Mesenchymal stem cell (in vitro differentiated cells and primary cell): ENCODE measurements at regions not wholly inside any gene's neighbourhood (a gene's known extent, or its start where the extent isn't known, plus 50 kb on each side); places are given as distances from the start of the nearest gene placed in this dataset.

Experiments
- DNase-seq: peaks from one replicate; pipeline ENCODE4 v3.0.0-alpha.2; 2013
- H2AFZ ChIP-seq: one replicate; pipeline ENCODE4 v1.6.1; 2013; ENCODE audit warnings: low read depth, mild to moderate bottlenecking, control low read depth, inconsistent platforms, low read length, moderate library complexity
- H2AK5ac ChIP-seq: 2 replicates; pipeline ENCODE4 v1.6.1; 2013; ENCODE audit warnings: low read length, moderate library complexity, mild to moderate bottlenecking, inconsistent platforms; ENCODE audit not compliant: severe bottlenecking
- H2BK120ac ChIP-seq: one replicate; pipeline ENCODE4 v1.6.1; 2013; ENCODE audit warnings: low read depth, mild to moderate bottlenecking, inconsistent platforms, low read length, moderate library complexity
- H2BK12ac ChIP-seq, 2 experiments: one replicate each; pipeline ENCODE4 v1.6.1; 2013; ENCODE audit warnings: inconsistent platforms in 2 of 2, low read length in 2 of 2, mild to moderate bottlenecking in 2 of 2, moderate library complexity in 2 of 2, control low read depth in 1 of 2
- H2BK15ac ChIP-seq: one replicate; pipeline ENCODE4 v1.6.1; 2013; ENCODE audit warnings: mild to moderate bottlenecking, low read depth, inconsistent platforms; ENCODE audit not compliant: poor library complexity, severe bottlenecking
- H2BK5ac ChIP-seq: 2 replicates; pipeline ENCODE4 v1.6.1; 2013; ENCODE audit warnings: low read depth, mild to moderate bottlenecking, low read length, control low read depth, inconsistent platforms; ENCODE audit not compliant: poor library complexity, severe bottlenecking
- H3K14ac ChIP-seq, 2 experiments: one replicate each; pipeline ENCODE4 v1.6.1; 2013; ENCODE audit warnings: inconsistent platforms in 2 of 2, low read length in 2 of 2, control low read depth in 1 of 2, mild to moderate bottlenecking in 1 of 2, moderate library complexity in 1 of 2
- H3K18ac ChIP-seq, 2 experiments: one replicate each; pipeline ENCODE4 v1.6.1; 2013; ENCODE audit warnings: inconsistent platforms in 2 of 2, low read length in 2 of 2, control low read depth in 1 of 2, low read depth in 1 of 2, mild to moderate bottlenecking in 1 of 2
- H3K23ac ChIP-seq, 2 experiments: one replicate each; pipeline ENCODE4 v1.6.1; 2013; ENCODE audit warnings: inconsistent platforms in 2 of 2, low read length in 2 of 2, mild to moderate bottlenecking in 2 of 2, moderate library complexity in 2 of 2, control low read depth in 1 of 2
- H3K27ac ChIP-seq: 2 replicates; pipeline ENCODE4 v1.5.1; 2013; ENCODE audit warnings: mild to moderate bottlenecking, moderate library complexity, low read length, control low read depth, inconsistent platforms; ENCODE audit not compliant: poor library complexity, severe bottlenecking
- H3K27me3 ChIP-seq, 2 experiments: 2 replicates each; pipeline versions ENCODE4 v1.6.1 to v1.7.0; 2013; ENCODE audit warnings: low read length in 2 of 2, mild to moderate bottlenecking in 2 of 2, moderate library complexity in 2 of 2, control low read depth in 1 of 2, inconsistent platforms in 1 of 2; ENCODE audit not compliant: control insufficient read depth in 1 of 2, insufficient read depth in 1 of 2
- H3K36me3 ChIP-seq, 2 experiments: 2 replicates each; pipeline versions ENCODE4 v1.6.1 to v1.7.0; 2013; ENCODE audit warnings: low read length in 2 of 2, control low read depth in 1 of 2, inconsistent platforms in 1 of 2, low read depth in 1 of 2, mild to moderate bottlenecking in 1 of 2; ENCODE audit not compliant: insufficient read depth in 2 of 2, control insufficient read depth in 1 of 2
- H3K4ac ChIP-seq, 2 experiments: one replicate each; pipeline ENCODE4 v1.6.1; 2013; ENCODE audit warnings: inconsistent platforms in 2 of 2, low read length in 2 of 2, mild to moderate bottlenecking in 2 of 2, moderate library complexity in 2 of 2, control low read depth in 1 of 2, low read depth in 1 of 2
- H3K4me1 ChIP-seq: 2 replicates; pipeline ENCODE4 v1.6.1; 2013; ENCODE audit warnings: low read depth, low read length, control low read depth; ENCODE audit not compliant: control insufficient read depth, insufficient read depth
- H3K4me2 ChIP-seq: 2 replicates; pipeline ENCODE4 v1.6.1; 2013; ENCODE audit warnings: low read length, mild to moderate bottlenecking, inconsistent platforms; ENCODE audit not compliant: poor library complexity, severe bottlenecking
- H3K4me3 ChIP-seq, 2 experiments: 2 replicates each; pipeline versions ENCODE4 v1.5.1 to v1.7.0; 2013; ENCODE audit warnings: low read length in 2 of 2, mild to moderate bottlenecking in 2 of 2, control low read depth in 1 of 2, low read depth in 1 of 2; ENCODE audit not compliant: insufficient read depth in 1 of 2
- H3K79me1 ChIP-seq: replicated peaks from 2 replicates; pipeline ENCODE4 v1.6.1; 2013; ENCODE audit warnings: mild to moderate bottlenecking, control low read depth, low read length, inconsistent platforms; ENCODE audit not compliant: poor library complexity, severe bottlenecking
- H3K9ac ChIP-seq: 2 replicates; pipeline ENCODE4 v1.7.0; 2013; ENCODE audit warnings: mild to moderate bottlenecking, low read length, moderate library complexity
- H3K9me3 ChIP-seq: 2 replicates; pipeline ENCODE4 v1.7.0; 2013; ENCODE audit warnings: mild to moderate bottlenecking, low read length; ENCODE audit not compliant: control insufficient read depth
- H4K8ac ChIP-seq: one replicate; pipeline ENCODE4 v1.6.1; 2013; ENCODE audit warnings: inconsistent platforms, mild to moderate bottlenecking, low read length, moderate library complexity
- H4K91ac ChIP-seq: one replicate; pipeline ENCODE4 v1.6.1; 2013; ENCODE audit warnings: mild to moderate bottlenecking, low read length, inconsistent platforms
- WGBS: methylation state at CpG from one replicate; pipeline ENCODE4 v1.1.7; 2013; ENCODE audit warnings: mixed read lengths; 5-methylcytosine and 5-hydroxymethylcytosine counted together

DNA sequence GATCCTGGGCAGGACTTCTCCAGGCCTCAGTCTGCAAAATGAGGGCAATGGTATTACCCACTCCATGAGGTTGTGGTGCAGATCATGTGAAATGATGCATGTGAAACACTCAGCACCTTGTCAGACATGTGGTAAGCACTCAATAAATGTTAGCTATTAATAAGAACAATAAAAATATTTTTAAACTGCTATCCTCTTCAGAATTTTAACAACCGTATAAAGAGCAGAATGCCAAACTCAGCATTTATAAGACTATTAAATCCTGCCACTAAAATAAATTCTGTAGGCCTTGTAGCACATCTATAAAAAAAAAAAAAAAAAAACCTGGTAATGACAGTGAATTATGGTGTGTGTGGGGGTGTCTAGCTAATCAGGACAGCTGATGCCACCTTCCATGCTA, 213.9 kb upstream of the UMPS start:
- Histone ChIP-seq H2AK5ac (no peak overlapping the region), H4K8ac (no peak overlapping the region), H3K4me3 (no peak overlapping the region), H3K27me3 (no peaks in the 10 kb centered on the region), H2BK5ac (no peak overlapping the region), H2BK120ac (no peak overlapping the region), H3K9ac (no peak overlapping the region), H2BK12ac (no peak overlapping the region), H3K4me2 (no peak overlapping the region), H4K91ac (no peak overlapping the region), H3K27ac (no peak overlapping the region), H3K36me3 (no peaks in the 10 kb centered on the region), H2BK15ac (no peak overlapping the region), H3K14ac (no peak overlapping the region), H3K18ac (no peak overlapping the region), H3K79me1 (no peaks in the 10 kb centered on the region), H2AFZ (no peak overlapping the region), H3K4ac (no peak overlapping the region), H3K23ac (no peak overlapping the region), H3K9me3 (no peaks in the 10 kb centered on the region), H3K4me1 (peaks cover 7% of the 10 kb centered on the region)
- no CpG with 5 or more reads among the region's 1 CpG for WGBS
- no peak for DNase-seq

DNA sequence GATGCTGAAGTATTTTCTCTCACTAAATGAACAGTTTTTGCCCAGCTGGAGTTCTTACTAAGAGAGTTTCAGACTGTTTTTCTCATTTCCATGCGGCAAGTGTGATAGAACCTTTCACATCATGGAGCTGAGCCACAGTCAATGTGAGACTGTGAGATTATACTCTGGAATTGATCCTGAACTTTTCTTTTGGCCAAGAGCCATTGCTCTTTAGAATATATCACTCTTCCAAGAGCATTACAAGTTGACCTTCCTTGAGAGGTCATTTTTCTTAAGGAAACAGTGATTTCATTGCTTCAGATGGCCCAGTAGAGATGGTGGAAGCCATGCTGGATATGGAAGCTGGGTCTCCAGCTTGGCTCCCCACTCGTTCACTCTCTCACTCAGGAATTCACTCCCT, 212.9 kb upstream of the UMPS start:
- Histone ChIP-seq H2AK5ac (no peak overlapping the region), H2BK120ac (no peak overlapping the region), H3K23ac (no peak overlapping the region), H3K4me2 (no peak overlapping the region), H3K9ac (no peak overlapping the region), H3K79me1 (no peaks in the 10 kb centered on the region), H2BK15ac (no peak overlapping the region), H2AFZ (no peak overlapping the region), H3K14ac (no peak overlapping the region), H2BK5ac (no peak overlapping the region), H4K91ac (no peak overlapping the region), H4K8ac (no peak overlapping the region), H3K9me3 (no peaks in the 10 kb centered on the region), H3K4me1 (peaks cover 7% of the 10 kb centered on the region), H2BK12ac (no peak overlapping the region), H3K18ac (no peak overlapping the region), H3K27me3 (no peaks in the 10 kb centered on the region), H3K36me3 (no peaks in the 10 kb centered on the region), H3K4me3 (no peak overlapping the region), H3K27ac (no peak overlapping the region), H3K4ac (no peak overlapping the region)
- 90% methylated on average over 2 of the region's 2 CpGs for WGBS
- no peak for DNase-seq

DNA sequence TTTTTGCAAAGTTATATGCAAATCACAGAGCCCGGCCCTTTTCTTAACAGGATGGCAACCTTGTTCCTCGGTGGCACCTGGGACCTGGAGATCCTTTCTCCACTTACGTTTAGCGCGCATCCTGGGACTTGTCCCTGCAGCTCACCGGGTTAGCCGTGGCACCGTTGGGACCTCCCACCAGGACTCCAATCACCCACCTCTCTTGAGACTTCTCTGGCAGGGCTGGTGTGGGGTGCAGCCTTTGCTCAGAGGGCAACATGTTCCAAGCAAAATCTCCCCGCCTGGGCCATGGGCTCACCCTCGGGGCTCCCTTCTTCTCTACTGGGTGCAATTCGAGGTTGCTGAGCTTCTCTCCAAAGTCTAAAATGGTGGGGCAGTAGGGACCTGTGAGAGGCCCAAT, 211.9 kb upstream of the UMPS start:
- Histone ChIP-seq H3K14ac (no peak overlapping the region), H2BK5ac (no peak overlapping the region), H2AK5ac (no peak overlapping the region), H3K27ac (no peak overlapping the region), H3K23ac (no peak overlapping the region), H3K4me1 (peaks cover 6% of the 10 kb centered on the region), H3K9me3 (no peaks in the 10 kb centered on the region), H2BK15ac (no peak overlapping the region), H3K18ac (no peak overlapping the region), H3K4ac (no peak overlapping the region), H2AFZ (no peak overlapping the region), H4K8ac (no peak overlapping the region), H2BK120ac (no peak overlapping the region), H2BK12ac (no peak overlapping the region), H3K4me3 (no peak overlapping the region), H3K36me3 (no peaks in the 10 kb centered on the region), H3K79me1 (no peaks in the 10 kb centered on the region), H4K91ac (no peak overlapping the region), H3K4me2 (no peak overlapping the region), H3K9ac (no peak overlapping the region), H3K27me3 (no peaks in the 10 kb centered on the region)
- 92% methylated on average over 11 of the region's 11 CpGs for WGBS
- DNase-seq, result no peak

DNA sequence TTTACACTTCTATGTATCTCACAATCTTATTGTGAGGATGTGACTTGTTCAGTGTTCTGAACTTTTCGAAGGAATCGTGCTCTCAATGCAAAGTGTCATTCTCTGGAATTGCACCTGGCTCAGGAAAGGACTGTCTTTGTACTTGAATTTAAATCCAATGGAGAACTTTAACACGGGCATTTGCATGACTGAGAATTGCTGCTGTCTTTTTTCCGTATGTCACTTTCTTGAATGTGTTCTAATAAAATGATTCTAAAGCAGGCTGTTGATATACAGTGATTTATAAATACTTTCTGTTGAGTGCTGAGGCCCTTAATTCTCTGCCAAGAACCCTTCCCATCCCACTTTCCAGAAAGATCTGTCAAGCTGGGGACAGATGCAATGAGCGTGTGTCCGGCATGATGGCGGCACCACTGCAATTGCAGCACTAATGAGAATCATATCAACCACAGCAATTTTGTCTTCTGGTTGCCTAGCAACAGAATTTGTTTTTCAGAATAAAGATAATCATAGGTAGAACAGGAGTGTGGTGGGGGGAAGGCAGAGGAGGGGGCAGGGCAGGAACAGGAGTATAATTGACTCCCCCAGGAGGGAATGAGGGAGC, 210.6 kb upstream of the UMPS start:
- H3K27ac ChIP-seq, result no peak overlapping the region
- H3K18ac ChIP-seq, result no peak overlapping the region
- no peak overlapping the region for H3K4me2 ChIP-seq
- no peak overlapping the region for H2BK5ac ChIP-seq
- no peak overlapping the region for H3K9ac ChIP-seq
- no peak overlapping the region for H2BK120ac ChIP-seq
- 94% methylated on average over 6 of the region's 7 CpGs for whole genome bisulfite sequencing
- H3K23ac ChIP-seq, result no peak overlapping the region
- H3K4me3 ChIP-seq, result no peak overlapping the region
- DNase-seq, result no peak
- H3K79me1 ChIP-seq, result no peaks in the 10 kb centered on the region
- peaks cover 4% of the 10 kb centered on the region for H3K4me1 ChIP-seq
- no peak overlapping the region for H2AFZ ChIP-seq
- no peaks in the 10 kb centered on the region for H3K36me3 ChIP-seq
- no peak overlapping the region for H2BK12ac ChIP-seq
- no peak overlapping the region for H2BK15ac ChIP-seq
- no peak overlapping the region for H3K4ac ChIP-seq
- H2AK5ac ChIP-seq, result no peak overlapping the region
- no peaks in the 10 kb centered on the region for H3K27me3 ChIP-seq
- H3K14ac ChIP-seq, result no peak overlapping the region
- H4K91ac ChIP-seq, result no peak overlapping the region
- no peak overlapping the region for H4K8ac ChIP-seq
- H3K9me3 ChIP-seq, result peaks cover under 1% of the 10 kb centered on the region
